GM18499 (cell line): ENCODE measurements at regions not wholly inside any gene's neighbourhood (a gene's known extent, or its start where the extent isn't known, plus 50 kb on each side); places are given as distances from the start of the nearest gene placed in this dataset.

Source experiments
- ATAC-seq: cut with Tn5 transposase; IDR thresholded peaks from one replicate; pipeline ENCODE4 v1.9.1; 2021; ENCODE audit warnings: moderate number of reproducible peaks; ENCODE audit not compliant: insufficient read depth, unreplicated experiment

GRCh38 chr18:55095584-55095983 lies 136.3 kb upstream of the CCDC68 start:
- ATAC-seq = no peak

GRCh38 chr18:55093808-55094207 lies 134.5 kb upstream of the CCDC68 start:
- no peak for ATAC-seq

- no peak for ATAC-seq
Observed at GRCh38 chr18:55093295-55093694, 134.0 kb upstream of the CCDC68 start.

- no peak for ATAC-seq
Observed at GRCh38 chr18:55092166-55092565, 132.9 kb upstream of the CCDC68 start.

- no peak for ATAC-seq
Observed at GRCh38 chr18:55090564-55091188, 131.4 kb upstream of the CCDC68 start.

- no peak for ATAC-seq
Observed at GRCh38 chr18:55089610-55090009, 130.3 kb upstream of the CCDC68 start.

GRCh38 chr18:55088561-55088960 lies 129.3 kb upstream of the CCDC68 start:
- no peak for ATAC-seq

GRCh38 chr18:55088000-55088401 lies 128.7 kb upstream of the CCDC68 start:
- peak; percentile 64 for ATAC-seq

- ATAC-seq = no peak
Observed at GRCh38 chr18:55086906-55087305, 127.6 kb upstream of the CCDC68 start.

- ATAC-seq = no peak
Observed at GRCh38 chr18:55085557-55086285, 126.5 kb upstream of the CCDC68 start.

- ATAC-seq = no peak
Observed at GRCh38 chr18:55084550-55084949, 125.3 kb upstream of the CCDC68 start.

GRCh38 chr18:55083461-55083860 lies 124.2 kb upstream of the CCDC68 start:
- no peak for ATAC-seq

- no peak for ATAC-seq
Observed at GRCh38 chr18:55079481-55080355, 120.5 kb upstream of the CCDC68 start.

GRCh38 chr18:55079067-55079466 lies 119.8 kb upstream of the CCDC68 start:
- no peak for ATAC-seq

- ATAC-seq = no peak
Observed at GRCh38 chr18:55078303-55078932, 119.2 kb upstream of the CCDC68 start.

- ATAC-seq = no peak
Observed at GRCh38 chr18:55076643-55077218, 117.5 kb upstream of the CCDC68 start.

- no peak for ATAC-seq
Observed at GRCh38 chr18:55073834-55074233, 114.6 kb upstream of the CCDC68 start.

GRCh38 chr18:55073116-55073515 lies 113.9 kb upstream of the CCDC68 start:
- ATAC-seq = no peak

GRCh38 chr18:55072698-55073097 lies 113.4 kb upstream of the CCDC68 start:
- ATAC-seq = no peak

- no peak for ATAC-seq
Observed at GRCh38 chr18:55072181-55072580, 112.9 kb upstream of the CCDC68 start.
